ENCODE measurements at regions not wholly inside any gene's neighbourhood (a gene's known extent, or its start where the extent isn't known, plus 50 kb on each side); places are given as distances from the start of the nearest gene placed in this dataset.

DNA sequence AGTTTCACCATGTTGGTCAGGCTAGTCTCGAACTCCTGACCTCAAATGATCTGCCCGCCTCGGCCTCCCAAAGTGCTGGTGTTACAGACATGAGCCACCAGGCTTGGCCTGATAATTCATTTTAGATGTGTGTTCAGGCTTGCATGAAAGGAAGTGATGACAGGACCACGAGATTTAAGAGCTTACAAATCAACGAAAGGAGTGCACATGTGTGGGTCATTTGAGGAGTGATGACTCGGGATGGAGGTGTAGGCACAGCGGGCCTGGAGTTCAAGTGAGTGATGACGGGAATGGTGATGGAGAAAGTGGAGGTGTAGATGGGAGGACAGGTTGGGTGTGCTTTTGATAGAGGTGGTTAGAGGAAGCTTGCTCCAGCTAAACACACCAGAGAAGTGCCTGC, 742.4 kb downstream of the GALR1 start:
- ChIA-PET CTCF (no interaction called here), POLR2A (ENCODE audit: low non-redundant PET) (no interaction called here)
- no peaks in the 10 kb centered on the region for H3K36me3 ChIP-seq (ENCODE audit: insufficient read depth, low read length, poor library complexity, severe bottlenecking)
- H3K4me1 ChIP-seq (ENCODE audit: insufficient read depth, low read length, poor library complexity, severe bottlenecking): no peaks in the 10 kb centered on the region
- H3K27ac ChIP-seq (ENCODE audit: low read depth, low read length, poor library complexity, severe bottlenecking): no peak overlapping the region
- no peak for DNase-seq (ENCODE audit: low spot score)
- H3K27me3 ChIP-seq (replicated peaks; ENCODE audit: insufficient read depth, low read depth, low read length, poor library complexity): no peaks in the 10 kb centered on the region
- no TSS peak for BruUV-seq (replicated peaks)
- TF ChIP-seq, protein P1, sequence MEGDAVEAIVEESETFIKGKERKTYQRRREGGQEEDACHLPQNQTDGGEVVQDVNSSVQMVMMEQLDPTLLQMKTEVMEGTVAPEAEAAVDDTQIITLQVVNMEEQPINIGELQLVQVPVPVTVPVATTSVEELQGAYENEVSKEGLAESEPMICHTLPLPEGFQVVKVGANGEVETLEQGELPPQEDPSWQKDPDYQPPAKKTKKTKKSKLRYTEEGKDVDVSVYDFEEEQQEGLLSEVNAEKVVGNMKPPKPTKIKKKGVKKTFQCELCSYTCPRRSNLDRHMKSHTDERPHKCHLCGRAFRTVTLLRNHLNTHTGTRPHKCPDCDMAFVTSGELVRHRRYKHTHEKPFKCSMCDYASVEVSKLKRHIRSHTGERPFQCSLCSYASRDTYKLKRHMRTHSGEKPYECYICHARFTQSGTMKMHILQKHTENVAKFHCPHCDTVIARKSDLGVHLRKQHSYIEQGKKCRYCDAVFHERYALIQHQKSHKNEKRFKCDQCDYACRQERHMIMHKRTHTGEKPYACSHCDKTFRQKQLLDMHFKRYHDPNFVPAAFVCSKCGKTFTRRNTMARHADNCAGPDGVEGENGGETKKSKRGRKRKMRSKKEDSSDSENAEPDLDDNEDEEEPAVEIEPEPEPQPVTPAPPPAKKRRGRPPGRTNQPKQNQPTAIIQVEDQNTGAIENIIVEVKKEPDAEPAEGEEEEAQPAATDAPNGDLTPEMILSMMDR (conservative IDR thresholded peaks at IDR 0.05; ENCODE audit: low read depth, low read length): no peak
- TF ChIP-seq EZH2 (IDR thresholded peaks at IDR 0.05; ENCODE audit: borderline replicate concordance, low read depth, low read length, poor library complexity, severe bottlenecking): no peak
- H3K4me3 ChIP-seq (ENCODE audit: low read depth, low read length, poor library complexity, severe bottlenecking): no peak overlapping the region
- intact Hi-C loops (cut with micrococcal nuclease; ENCODE audit: unreplicated experiment): no loop called here
- H3K9me3 ChIP-seq (ENCODE audit: low read depth, low read length, poor library complexity, severe bottlenecking): peaks cover 17% of the 10 kb centered on the region

DNA sequence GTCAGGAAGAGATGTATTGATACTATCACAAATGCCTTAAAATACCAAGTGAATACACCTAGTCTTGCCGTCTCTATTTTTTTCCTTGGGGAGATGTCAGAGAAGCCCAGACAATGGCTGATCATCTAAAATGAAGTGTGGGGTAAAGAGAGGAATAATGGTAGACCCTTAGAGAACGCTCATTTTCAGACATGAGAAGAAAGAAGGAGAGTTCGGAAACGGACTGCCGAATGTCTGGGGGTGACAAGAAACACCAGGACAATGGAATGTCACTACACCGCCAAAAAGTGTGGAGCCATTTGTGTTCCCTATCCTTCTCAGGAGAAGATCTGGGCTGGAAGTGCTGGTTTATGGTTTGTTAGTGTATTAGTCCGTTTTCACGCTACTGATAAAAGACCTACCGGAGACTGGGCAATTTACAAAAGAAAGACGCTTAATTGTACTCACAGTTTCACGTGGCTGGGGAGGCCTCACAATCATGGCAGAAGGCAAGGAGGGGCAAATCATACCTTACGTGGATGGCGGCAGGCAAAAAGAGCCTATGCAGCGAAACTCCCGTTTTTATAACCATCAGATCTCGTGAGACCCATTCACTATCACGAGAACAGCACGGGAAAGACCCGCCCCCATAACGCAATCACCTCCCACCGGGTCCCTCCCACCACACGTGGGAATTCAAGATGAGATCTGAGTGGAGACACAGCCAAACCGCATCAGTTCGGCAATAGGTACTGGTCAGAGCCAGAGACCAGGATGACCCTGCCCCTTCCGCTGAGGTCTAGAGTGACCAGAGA, 743.7 kb downstream of the GALR1 start:
- H3K27me3 ChIP-seq (replicated peaks; ENCODE audit: insufficient read depth, low read depth, low read length, poor library complexity): no peaks in the 10 kb centered on the region
- no TSS peak for BruUV-seq (replicated peaks)
- no peak for TF ChIP-seq EZH2 (IDR thresholded peaks at IDR 0.05; ENCODE audit: borderline replicate concordance, low read depth, low read length, poor library complexity, severe bottlenecking)
- TF ChIP-seq, protein P1 (conservative IDR thresholded peaks at IDR 0.05; ENCODE audit: low read depth, low read length): no peak
- no peak overlapping the region for H3K27ac ChIP-seq (ENCODE audit: low read depth, low read length, poor library complexity, severe bottlenecking)
- peaks cover 8% of the 10 kb centered on the region for H3K9me3 ChIP-seq (ENCODE audit: low read depth, low read length, poor library complexity, severe bottlenecking)
- H3K36me3 ChIP-seq (ENCODE audit: insufficient read depth, low read length, poor library complexity, severe bottlenecking): no peaks in the 10 kb centered on the region
- CTCF ChIA-PET: no interaction called here
- POLR2A ChIA-PET (ENCODE audit: low non-redundant PET): no interaction called here
- no peak for DNase-seq (ENCODE audit: low spot score)
- intact Hi-C loops (cut with micrococcal nuclease; ENCODE audit: unreplicated experiment): no loop called here
- no peak overlapping the region for H3K4me3 ChIP-seq (ENCODE audit: low read depth, low read length, poor library complexity, severe bottlenecking)
- no peaks in the 10 kb centered on the region for H3K4me1 ChIP-seq (ENCODE audit: insufficient read depth, low read length, poor library complexity, severe bottlenecking)

DNA sequence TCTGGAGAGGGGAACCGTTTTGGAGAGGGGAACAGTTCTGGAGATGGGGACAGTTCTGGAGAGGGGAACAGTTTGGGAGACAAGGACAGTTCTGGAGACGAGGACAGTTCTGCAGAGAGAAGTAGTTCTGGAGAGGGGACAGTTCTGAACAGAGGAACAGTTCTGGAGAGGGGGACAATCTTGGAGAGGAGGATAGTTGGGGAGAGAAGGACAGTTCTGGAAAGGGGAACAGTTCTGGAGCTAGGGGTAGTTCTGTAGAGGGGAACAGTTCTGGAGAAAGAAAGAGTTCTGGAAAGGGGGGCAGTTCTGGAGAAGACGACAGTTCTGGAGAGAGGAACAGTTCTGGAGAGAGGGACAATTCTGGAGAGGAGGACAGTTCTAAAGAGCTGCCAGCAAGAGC, 745.9 kb downstream of the GALR1 start:
- TF ChIP-seq EZH2 (IDR thresholded peaks at IDR 0.05; ENCODE audit: borderline replicate concordance, low read depth, low read length, poor library complexity, severe bottlenecking): no peak
- TF ChIP-seq, protein P1 (conservative IDR thresholded peaks at IDR 0.05; ENCODE audit: low read depth, low read length): no peak
- ChIA-PET CTCF (no interaction called here), POLR2A (ENCODE audit: low non-redundant PET) (no interaction called here)
- intact Hi-C loops (cut with micrococcal nuclease; ENCODE audit: unreplicated experiment): no loop called here
- DNase-seq (ENCODE audit: low spot score): no peak
- Histone ChIP-seq H3K36me3 (ENCODE audit: insufficient read depth, low read length, poor library complexity, severe bottlenecking) (no peaks in the 10 kb centered on the region), H3K4me1 (ENCODE audit: insufficient read depth, low read length, poor library complexity, severe bottlenecking) (no peaks in the 10 kb centered on the region), H3K27ac (ENCODE audit: low read depth, low read length, poor library complexity, severe bottlenecking) (no peak overlapping the region), H3K9me3 (ENCODE audit: low read depth, low read length, poor library complexity, severe bottlenecking) (peaks cover 13% of the 10 kb centered on the region), H3K27me3 (replicated peaks; ENCODE audit: insufficient read depth, low read depth, low read length, poor library complexity) (no peaks in the 10 kb centered on the region), H3K4me3 (ENCODE audit: low read depth, low read length, poor library complexity, severe bottlenecking) (no peak overlapping the region)
- BruUV-seq (replicated peaks): no TSS peak
